Activated naive CD4-positive, alpha-beta T cell treated with anti-CD3 and anti-CD28 coated beads, Interleukin-2, amount 50 U/mL, for 72 hours (primary cell): ENCODE measurements at regions not wholly inside any gene's neighbourhood (a gene's known extent, or its start where the extent isn't known, plus 50 kb on each side); places are given as distances from the start of the nearest gene placed in this dataset.
"Not testable (repeated sequence)": the region's sequence is repeated elsewhere in the genome, so short reads cannot be mapped to it uniquely, and the experiment has no call there.

Experiments
- ATAC-seq, 2 donors: fragments of 150-1000 bp; cut with Tn5 transposase; 2 replicates each; pipeline ENCODE4 v1.10.0; 2021; ENCODE audit warnings: mild to moderate bottlenecking in 2 of 2, moderate library complexity in 2 of 2
- DNase-seq, 2 donors: peaks; one replicate each; pipeline ENCODE4 v3.0.0; 2021 to 2022; ENCODE audit warnings: low spot score in 2 of 2
- H3K27ac Mint-ChIP-seq, 2 donors: one replicate each; pipeline ENCODE4 v1.8.0; 2022; ENCODE audit warnings: mild to moderate bottlenecking in 2 of 2, mixed read lengths in 2 of 2
- H3K36me3 Mint-ChIP-seq, 2 donors: one replicate each; pipeline ENCODE4 v1.8.0; 2022; ENCODE audit warnings: mixed read lengths in 2 of 2
- H3K9me3 Mint-ChIP-seq, 2 donors: one replicate each; pipeline ENCODE4 v1.8.0; 2022; ENCODE audit warnings: mixed read lengths in 2 of 2

- H3K27ac Mint-ChIP-seq, DNase-seq, ATAC-seq: not testable (repeated sequence)
Measured at GRCh38 chr12:92231532-92231931, 85.9 kb upstream of the BTG1 start.

DNA sequence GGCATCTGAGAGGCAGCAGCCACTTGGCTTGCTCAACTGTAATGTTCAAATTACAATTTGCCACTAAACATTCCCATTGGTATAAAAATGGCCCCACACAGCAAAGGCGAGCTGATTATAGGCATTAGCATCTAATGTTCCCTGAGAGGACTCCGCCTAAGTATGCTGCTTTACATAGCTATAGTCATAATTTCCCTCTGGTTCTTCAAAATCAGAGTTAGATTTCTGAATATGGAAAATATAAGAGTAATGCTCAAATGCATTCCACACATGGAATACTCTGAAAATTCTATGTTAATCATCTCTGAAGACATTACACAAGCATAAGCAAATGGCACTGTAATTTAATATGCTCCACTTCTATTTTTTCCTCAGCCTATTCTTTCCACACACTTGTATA is 83.7 kb upstream of the BTG1 start:
- no peaks in the 10 kb centered on the region for H3K9me3 Mint-ChIP-seq
- H3K27ac Mint-ChIP-seq: no peak overlapping the region
- no peak for DNase-seq
- no peak for ATAC-seq
- H3K36me3 Mint-ChIP-seq: no peaks in the 10 kb centered on the region

More at GRCh38 chr12:92231532-92231931, 85.9 kb upstream of the BTG1 start:
- H3K9me3 Mint-ChIP-seq, H3K36me3 Mint-ChIP-seq: not testable (repeated sequence)

- H3K36me3 Mint-ChIP-seq: no peaks in the 10 kb centered on the region
- DNase-seq (no peak), ATAC-seq (no peak)
- no peak overlapping the region for H3K27ac Mint-ChIP-seq
- no peaks in the 10 kb centered on the region for H3K9me3 Mint-ChIP-seq
Measured at GRCh38 chr12:92226961-92227360, 81.3 kb upstream of the BTG1 start.

DNA sequence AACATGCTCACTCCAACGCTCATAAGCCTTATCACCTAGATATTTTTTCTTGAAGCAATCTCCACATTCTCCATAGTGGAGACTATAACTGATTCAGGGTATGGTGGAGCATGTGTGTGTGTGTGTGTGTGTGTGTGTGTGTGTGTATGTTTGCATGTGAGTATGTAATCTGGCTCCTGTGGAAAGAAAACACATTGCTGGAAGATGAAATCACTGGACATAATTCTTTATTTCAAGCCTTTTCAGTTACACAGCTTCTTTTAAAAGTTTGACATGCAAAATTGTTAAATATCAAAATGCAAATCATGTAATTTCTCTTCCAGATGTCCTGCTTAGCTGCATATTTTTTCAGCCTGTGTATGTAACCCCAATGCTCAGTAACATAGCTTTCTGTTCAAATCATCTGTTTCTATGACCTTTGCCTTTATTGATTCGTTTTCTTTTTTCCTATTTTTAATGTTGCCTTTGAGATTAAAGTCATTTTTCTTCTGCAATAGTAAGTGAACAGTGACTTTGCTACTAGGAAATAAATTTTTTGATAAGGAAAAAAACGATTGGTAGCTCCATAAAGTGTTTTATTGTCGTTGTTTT is 80.5 kb upstream of the BTG1 start:
- DNase-seq (no peak), ATAC-seq (no peak)
- H3K36me3 Mint-ChIP-seq: no peaks in the 10 kb centered on the region
- H3K9me3 Mint-ChIP-seq: no peaks in the 10 kb centered on the region
- H3K27ac Mint-ChIP-seq: no peak overlapping the region

DNA sequence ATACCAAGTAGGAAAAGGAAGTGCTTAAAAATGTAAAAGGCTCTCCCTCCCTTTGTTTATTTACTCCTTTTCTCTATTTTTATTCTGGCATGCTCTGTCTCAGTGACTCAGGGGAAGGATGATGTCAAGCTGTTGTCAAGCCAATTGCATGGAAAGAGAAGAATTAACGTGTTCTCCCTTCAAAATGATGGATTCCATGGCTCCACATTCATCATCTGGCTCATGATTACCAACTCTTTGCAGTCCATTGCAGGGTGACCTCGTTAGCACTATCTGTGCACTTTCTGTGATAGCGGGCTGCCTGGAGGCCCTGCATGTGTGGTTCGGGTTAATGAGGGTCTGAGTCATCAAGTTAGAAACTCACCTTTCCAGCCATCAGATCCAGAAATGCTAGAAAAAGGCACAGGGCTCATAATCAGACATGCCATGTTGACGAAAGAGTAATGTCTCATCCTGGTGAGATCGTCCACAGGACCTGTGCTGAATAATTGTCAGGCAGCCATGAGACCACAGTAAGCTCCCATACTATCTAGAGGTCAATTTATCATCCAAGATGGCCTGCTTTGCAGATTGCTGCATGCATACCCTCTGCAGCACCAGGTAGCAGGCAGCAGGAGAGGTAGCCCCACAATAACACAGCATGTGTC is 79.2 kb upstream of the BTG1 start:
- H3K36me3 Mint-ChIP-seq: no peaks in the 10 kb centered on the region
- ATAC-seq (no peak), DNase-seq (no peak)
- H3K27ac Mint-ChIP-seq: no peak overlapping the region
- H3K9me3 Mint-ChIP-seq: no peaks in the 10 kb centered on the region

- Mint-ChIP-seq H3K36me3 (peaks cover 0 to 5% of the 10 kb centered on the region in 2 donors), H3K27ac (no peak overlapping the region), H3K9me3 (peaks cover 0 to 3% of the 10 kb centered on the region in 2 donors)
- DNase-seq: no peak
- no peak for ATAC-seq
Measured at GRCh38 chr12:92223481-92223880, 77.8 kb upstream of the BTG1 start.

DNA sequence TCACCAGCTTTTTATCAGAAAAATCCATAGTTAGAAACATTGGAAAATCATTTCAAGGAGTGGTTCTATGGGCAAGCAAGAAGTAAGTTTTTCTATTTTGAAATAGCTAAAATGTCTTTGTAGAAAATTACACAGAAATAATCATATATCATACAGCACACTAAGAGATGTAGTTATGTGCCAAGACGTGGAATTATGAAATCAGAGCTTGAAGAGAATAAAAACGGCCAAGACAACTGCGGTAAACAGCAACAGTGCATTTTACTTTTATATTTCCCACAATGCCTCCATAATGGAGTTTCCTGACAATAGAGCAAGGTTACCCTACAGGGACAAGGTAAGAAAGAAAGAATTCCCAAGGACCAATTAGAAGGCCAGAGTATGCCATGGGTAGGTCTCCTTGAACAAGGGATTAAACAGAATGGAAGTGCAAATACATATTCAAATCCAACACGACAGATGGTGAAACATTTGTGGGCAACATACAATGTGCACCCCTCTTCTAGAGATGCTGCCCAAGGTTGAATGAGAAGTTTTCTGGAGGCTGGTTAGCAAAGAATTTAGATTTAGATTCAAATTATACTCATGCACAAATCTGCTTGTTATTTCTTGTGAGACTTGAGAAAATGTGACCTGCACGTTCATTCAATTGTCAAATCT is 76.1 kb upstream of the BTG1 start:
- Mint-ChIP-seq H3K27ac (no peak overlapping the region), H3K36me3 (peaks cover 0 to 5% of the 10 kb centered on the region in 2 donors), H3K9me3 (peaks cover 0 to 3% of the 10 kb centered on the region in 2 donors)
- no peak for ATAC-seq
- no peak for DNase-seq

DNA sequence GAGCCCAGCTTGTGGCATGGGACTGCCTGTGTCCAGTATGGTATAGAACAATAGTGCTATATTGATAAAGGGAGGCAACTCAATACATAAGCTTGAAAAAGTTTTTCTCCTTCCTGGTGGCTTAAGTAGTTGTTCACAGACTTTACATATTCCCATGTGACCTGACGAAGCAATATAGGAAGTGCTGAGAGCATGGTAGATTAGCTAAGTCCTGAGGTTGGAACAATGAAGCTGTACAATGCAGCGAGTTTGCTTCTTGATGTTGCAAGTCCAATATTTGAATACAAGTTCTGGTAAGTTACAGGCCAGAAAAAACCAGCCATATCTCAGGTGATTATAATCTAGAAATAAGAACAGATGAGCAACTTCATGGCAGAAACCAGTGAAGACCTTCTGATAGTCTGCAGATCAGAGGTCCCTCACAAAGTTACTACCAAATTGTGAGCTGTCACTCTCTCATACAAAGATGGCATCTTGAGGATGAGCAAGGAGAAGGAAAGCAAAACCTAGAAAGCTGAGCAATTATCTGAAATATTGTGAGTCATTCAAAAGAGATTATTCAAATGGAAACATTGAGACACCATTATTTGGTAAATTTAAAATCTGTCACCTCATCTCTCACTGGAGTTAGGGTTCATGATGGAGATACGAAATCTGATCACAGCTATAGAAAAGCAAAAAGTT is 72.9 kb upstream of the BTG1 start:
- H3K36me3 Mint-ChIP-seq: peaks cover 0 to 17% of the 10 kb centered on the region in 2 donors
- peaks cover 11 to 12% of the 10 kb centered on the region in 2 donors for H3K9me3 Mint-ChIP-seq
- ATAC-seq (peak; percentile 81 to 96), DNase-seq (no peak)
- H3K27ac Mint-ChIP-seq: peak overlapping the region in 1 of 2 donors; percentile 65

DNA sequence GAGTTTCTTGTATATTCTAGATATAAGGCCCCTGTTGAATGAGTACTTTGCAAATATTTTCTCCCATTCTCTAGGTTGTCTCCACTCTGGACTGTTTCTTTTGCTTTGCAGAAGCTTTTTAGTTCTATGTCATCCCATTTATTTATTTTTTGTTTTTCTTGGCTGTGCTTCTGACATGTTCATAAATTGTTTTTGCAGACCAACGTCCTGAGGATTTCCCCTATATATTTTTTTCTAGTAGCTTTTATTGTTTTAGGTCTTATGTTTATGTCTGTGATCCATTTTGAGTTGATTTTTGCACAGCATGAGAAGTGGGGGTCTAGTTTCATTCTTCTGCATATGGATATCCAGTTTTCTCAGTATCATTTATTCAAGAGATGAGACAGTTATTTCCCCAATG is 70.4 kb upstream of the BTG1 start:
- H3K36me3 Mint-ChIP-seq: peaks cover 5 to 26% of the 10 kb centered on the region in 2 donors
- ATAC-seq: no peak
- peaks cover 14 to 17% of the 10 kb centered on the region in 2 donors for H3K9me3 Mint-ChIP-seq
- no peak overlapping the region for H3K27ac Mint-ChIP-seq
- no peak for DNase-seq

GRCh38 chr12:92215358-92215757 is 69.7 kb upstream of the BTG1 start:
- H3K36me3 Mint-ChIP-seq: peaks cover 5 to 27% of the 10 kb centered on the region in 2 donors
- no peak for ATAC-seq
- H3K27ac Mint-ChIP-seq: no peak overlapping the region
- peaks cover 14 to 17% of the 10 kb centered on the region in 2 donors for H3K9me3 Mint-ChIP-seq
- no peak for DNase-seq

GRCh38 chr12:92213166-92213565 is 67.5 kb upstream of the BTG1 start:
- ATAC-seq (no peak), DNase-seq (no peak)
- peaks cover 15 to 23% of the 10 kb centered on the region in 2 donors for H3K9me3 Mint-ChIP-seq
- H3K27ac Mint-ChIP-seq: no peak overlapping the region
- H3K36me3 Mint-ChIP-seq: peaks cover 10 to 31% of the 10 kb centered on the region in 2 donors

GRCh38 chr12:92210071-92210470 is 64.4 kb upstream of the BTG1 start:
- no peak for DNase-seq
- peak; percentile 77 to 81 for ATAC-seq
- peaks cover 10 to 25% of the 10 kb centered on the region in 2 donors for H3K36me3 Mint-ChIP-seq
- H3K9me3 Mint-ChIP-seq: peaks cover 14 to 18% of the 10 kb centered on the region in 2 donors
- peak overlapping the region; percentile 12 to 82 for H3K27ac Mint-ChIP-seq

DNA sequence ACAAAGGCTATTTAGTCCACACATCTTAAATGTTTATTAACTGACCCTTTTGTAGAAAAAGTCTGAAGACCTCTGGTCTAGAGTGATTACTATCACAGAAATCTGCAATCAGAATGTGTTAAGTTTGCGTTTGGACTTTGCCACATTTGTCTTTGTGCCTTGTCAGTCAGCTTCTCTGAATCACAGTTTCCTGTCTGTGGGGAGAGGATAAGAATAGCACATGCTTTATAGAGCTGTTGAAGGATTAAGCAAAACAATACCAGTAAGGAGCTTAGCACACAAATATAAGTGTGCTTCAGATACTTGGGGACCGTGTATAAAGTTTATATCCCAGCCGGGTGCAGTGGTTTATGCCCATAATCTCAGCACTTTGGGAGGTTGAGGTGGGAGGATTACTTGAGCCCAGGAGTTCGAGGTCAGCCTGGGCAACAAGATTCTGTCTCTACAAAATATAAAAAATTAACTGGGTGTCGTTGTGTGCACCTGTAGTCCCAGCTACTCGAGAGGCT is 63.0 kb upstream of the BTG1 start:
- peak; percentile 75 to 84 for ATAC-seq
- peak in 1 of 2 donors; percentile 24 for DNase-seq
- Mint-ChIP-seq H3K36me3 (peaks cover 10 to 19% of the 10 kb centered on the region in 2 donors), H3K9me3 (peaks cover 8 to 11% of the 10 kb centered on the region in 2 donors), H3K27ac (peak overlapping the region; percentile 72 to 75)

DNA sequence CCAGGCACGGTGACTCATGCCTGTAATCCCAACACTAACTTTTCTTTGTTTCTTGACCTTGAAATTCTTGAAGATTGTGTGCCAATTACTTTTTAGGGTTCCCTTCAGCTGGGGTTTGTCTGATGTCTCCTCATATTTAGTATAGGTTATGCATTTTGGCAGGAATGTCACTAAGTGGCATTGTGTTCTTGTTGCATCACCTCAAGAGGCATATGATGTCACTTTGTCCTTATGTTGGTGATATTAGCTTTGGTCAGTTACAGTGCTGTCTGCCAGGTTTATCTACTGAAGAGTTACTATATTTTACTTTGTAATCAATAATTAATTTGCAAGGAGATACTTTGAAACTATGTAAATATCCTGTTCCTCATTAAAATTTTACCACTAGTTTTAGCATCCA is 61.0 kb upstream of the BTG1 start:
- DNase-seq (no peak), ATAC-seq (no peak)
- H3K27ac Mint-ChIP-seq: no peak overlapping the region
- peaks cover 6 to 14% of the 10 kb centered on the region in 2 donors for H3K36me3 Mint-ChIP-seq
- peaks cover 5 to 7% of the 10 kb centered on the region in 2 donors for H3K9me3 Mint-ChIP-seq

GRCh38 chr12:92206011-92206410 is 60.4 kb upstream of the BTG1 start:
- ATAC-seq (no peak), DNase-seq (no peak)
- peaks cover 4 to 6% of the 10 kb centered on the region in 2 donors for H3K9me3 Mint-ChIP-seq
- peaks cover 5 to 10% of the 10 kb centered on the region in 2 donors for H3K36me3 Mint-ChIP-seq
- no peak overlapping the region for H3K27ac Mint-ChIP-seq

GRCh38 chr12:92199819-92200576 is 54.4 kb upstream of the BTG1 start:
- DNase-seq (no peak), ATAC-seq (no peak)
- peaks cover 6 to 24% of the 10 kb centered on the region in 2 donors for H3K9me3 Mint-ChIP-seq
- peak overlapping the region in 1 of 2 donors; percentile 6 for H3K27ac Mint-ChIP-seq
- peaks cover 0 to 18% of the 10 kb centered on the region in 2 donors for H3K36me3 Mint-ChIP-seq
